Hepatocyte (in vitro differentiated cells): ENCODE measurements at regions not wholly inside any gene's neighbourhood (a gene's known extent, or its start where the extent isn't known, plus 50 kb on each side); places are given as distances from the start of the nearest gene placed in this dataset.

Source experiments
- DNase-seq: peaks from one replicate; pipeline ENCODE4 v3.0.0-alpha.2; 2016; ENCODE audit warnings: low spot score
- H2AFZ ChIP-seq: fragments of 200-600 bp; sonication (generic); 2 replicates; pipeline ENCODE4 v1.6.0; 2016; ENCODE audit warnings: antibody characterized with exemption, mild to moderate bottlenecking
- H3K27ac ChIP-seq: fragments of 200-600 bp; sonication (generic); 2 replicates; pipeline ENCODE4 v1.5.1; 2016; ENCODE audit warnings: mild to moderate bottlenecking
- H3K27me3 ChIP-seq: fragments of 200-600 bp; sonication (generic); 2 replicates; pipeline ENCODE4 v1.6.1; 2016
- H3K36me3 ChIP-seq: fragments of 200-600 bp; sonication (generic); replicated peaks from 2 replicates; pipeline ENCODE4 v1.5.1; 2016; ENCODE audit warnings: low read depth; ENCODE audit not compliant: insufficient read depth
- H3K4me1 ChIP-seq: fragments of 200-600 bp; sonication (generic); 2 replicates; pipeline ENCODE4 v1.5.1; 2016; ENCODE audit warnings: mild to moderate bottlenecking, moderate library complexity; ENCODE audit not compliant: insufficient read depth
- H3K4me2 ChIP-seq: fragments of 200-600 bp; sonication (generic); 2 replicates; pipeline ENCODE4 v1.6.0; 2016
- H3K4me3 ChIP-seq: fragments of 200-600 bp; sonication (generic); 2 replicates; pipeline ENCODE4 v1.5.1; 2016; ENCODE audit warnings: mild to moderate bottlenecking
- H3K79me2 ChIP-seq: fragments of 200-600 bp; sonication (generic); 2 replicates; pipeline ENCODE4 v1.6.0; 2017; ENCODE audit warnings: mild to moderate bottlenecking
- H3K9me2 ChIP-seq: fragments of 200-600 bp; sonication (generic); replicated peaks from 2 replicates; pipeline ENCODE4 v1.6.0; 2017; ENCODE audit warnings: mild to moderate bottlenecking; ENCODE audit not compliant: insufficient read depth
- H3K9me3 ChIP-seq: fragments of 200-600 bp; sonication (generic); 2 replicates; pipeline ENCODE4 v1.5.1; 2016; ENCODE audit warnings: low read depth, mild to moderate bottlenecking
- H4K20me1 ChIP-seq: fragments of 200-600 bp; sonication (generic); 2 replicates; pipeline ENCODE4 v1.6.0; 2016; ENCODE audit warnings: mild to moderate bottlenecking; ENCODE audit not compliant: insufficient read depth, poor library complexity, severe bottlenecking
- EZH2 ChIP-seq: fragments of 200-600 bp; sonication (generic); IDR thresholded peaks from 2 replicates; pipeline ENCODE4 v1.6.1; 2016; ENCODE audit warnings: antibody characterized with exemption, mild to moderate bottlenecking, borderline replicate concordance
- EZH2phosphoT487 ChIP-seq: fragments of 200-600 bp; sonication (generic); IDR thresholded peaks from one replicate; pipeline ENCODE4 v1.6.1; 2018; ENCODE audit warnings: antibody characterized with exemption, mild to moderate bottlenecking, low read depth, moderate library complexity; ENCODE audit not compliant: unreplicated experiment, severe bottlenecking
- WGBS: methylation state at CpG from one replicate; pipeline ENCODE4 v1.1.6; 2016; ENCODE audit warnings: low lambda C conversion rate; ENCODE audit errors: missing lambda C conversion rate; 5-methylcytosine and 5-hydroxymethylcytosine counted together
- TF ChIP-seq, protein P1 (sequence below): fragments of 200-600 bp; sonication (generic); IDR thresholded peaks from 2 replicates; pipeline ENCODE4 v1.5.1; 2016; ENCODE audit warnings: antibody characterized with exemption, mild to moderate bottlenecking; ENCODE audit not compliant: poor library complexity

DNA sequence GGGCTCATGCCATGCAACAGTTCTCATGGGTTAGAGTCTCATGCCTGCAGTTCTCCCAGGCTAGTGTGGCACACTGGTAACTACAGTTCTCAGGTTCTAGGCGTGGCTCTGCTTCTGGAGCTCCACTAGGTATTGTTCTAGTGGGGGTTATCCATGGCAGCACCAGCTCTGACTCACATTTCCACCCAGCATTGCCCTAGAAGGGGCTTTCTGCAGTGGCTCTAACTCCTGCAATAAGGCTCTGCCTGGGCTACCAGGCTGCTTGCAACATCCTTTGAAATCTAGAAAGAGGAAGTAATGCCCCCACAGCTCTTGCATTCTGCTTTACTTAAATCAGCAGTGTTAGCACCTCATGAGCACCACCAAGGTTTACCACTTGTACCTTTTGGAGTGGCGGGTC, 220.3 kb upstream of the ARID2 start:
- WGBS = 81% methylated on average over 2 of the region's 2 CpGs
- DNase-seq = no peak

DNA sequence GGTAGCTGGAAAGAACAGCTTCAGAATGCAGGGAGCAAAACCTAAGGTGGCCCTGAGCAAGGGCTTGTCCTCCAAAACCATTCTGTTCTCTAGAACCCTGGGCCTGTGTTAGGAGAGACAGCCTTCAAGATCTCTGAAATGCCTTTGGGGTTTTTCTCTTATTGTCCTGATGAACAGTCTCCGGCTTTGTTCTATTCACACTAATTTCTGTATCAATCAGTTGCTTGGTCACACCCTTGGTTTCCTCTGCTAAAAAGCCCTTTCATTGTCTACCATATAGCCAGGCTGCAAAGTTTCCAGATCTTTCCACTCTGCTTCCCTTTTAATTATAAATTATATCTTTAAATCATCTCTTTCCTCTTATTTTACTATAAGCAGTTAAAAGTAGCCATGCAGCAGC, 219.9 kb upstream of the ARID2 start:
- Histone ChIP-seq H3K36me3 (no peaks in the 10 kb centered on the region), H3K9me3 (no peaks in the 10 kb centered on the region), H3K27ac (no peak overlapping the region), H3K4me3 (no peak overlapping the region), H3K79me2 (no peaks in the 10 kb centered on the region), H3K4me1 (no peaks in the 10 kb centered on the region), H2AFZ (no peak overlapping the region), H3K4me2 (no peak overlapping the region), H4K20me1 (no peaks in the 10 kb centered on the region), H3K9me2 (no peaks in the 10 kb centered on the region), H3K27me3 (no peaks in the 10 kb centered on the region)
- TF ChIP-seq EZH2phosphoT487 (no peak), EZH2 (no peak)
- TF ChIP-seq, protein P1, sequence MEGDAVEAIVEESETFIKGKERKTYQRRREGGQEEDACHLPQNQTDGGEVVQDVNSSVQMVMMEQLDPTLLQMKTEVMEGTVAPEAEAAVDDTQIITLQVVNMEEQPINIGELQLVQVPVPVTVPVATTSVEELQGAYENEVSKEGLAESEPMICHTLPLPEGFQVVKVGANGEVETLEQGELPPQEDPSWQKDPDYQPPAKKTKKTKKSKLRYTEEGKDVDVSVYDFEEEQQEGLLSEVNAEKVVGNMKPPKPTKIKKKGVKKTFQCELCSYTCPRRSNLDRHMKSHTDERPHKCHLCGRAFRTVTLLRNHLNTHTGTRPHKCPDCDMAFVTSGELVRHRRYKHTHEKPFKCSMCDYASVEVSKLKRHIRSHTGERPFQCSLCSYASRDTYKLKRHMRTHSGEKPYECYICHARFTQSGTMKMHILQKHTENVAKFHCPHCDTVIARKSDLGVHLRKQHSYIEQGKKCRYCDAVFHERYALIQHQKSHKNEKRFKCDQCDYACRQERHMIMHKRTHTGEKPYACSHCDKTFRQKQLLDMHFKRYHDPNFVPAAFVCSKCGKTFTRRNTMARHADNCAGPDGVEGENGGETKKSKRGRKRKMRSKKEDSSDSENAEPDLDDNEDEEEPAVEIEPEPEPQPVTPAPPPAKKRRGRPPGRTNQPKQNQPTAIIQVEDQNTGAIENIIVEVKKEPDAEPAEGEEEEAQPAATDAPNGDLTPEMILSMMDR = no peak
- WGBS = 92% methylated on average over 1 of the region's 1 CpG
- DNase-seq = no peak

More for the DNA sequence above, 220.3 kb upstream of the ARID2 start:
- Histone ChIP-seq H3K79me2 (no peaks in the 10 kb centered on the region), H3K4me3 (no peak overlapping the region), H4K20me1 (no peaks in the 10 kb centered on the region), H2AFZ (no peak overlapping the region), H3K27ac (no peak overlapping the region), H3K36me3 (no peaks in the 10 kb centered on the region), H3K9me3 (no peaks in the 10 kb centered on the region), H3K27me3 (no peaks in the 10 kb centered on the region), H3K4me2 (no peak overlapping the region), H3K9me2 (no peaks in the 10 kb centered on the region), H3K4me1 (no peaks in the 10 kb centered on the region)
- TF ChIP-seq EZH2 (no peak), EZH2phosphoT487 (no peak)
- TF ChIP-seq, protein P1 = no peak

DNA sequence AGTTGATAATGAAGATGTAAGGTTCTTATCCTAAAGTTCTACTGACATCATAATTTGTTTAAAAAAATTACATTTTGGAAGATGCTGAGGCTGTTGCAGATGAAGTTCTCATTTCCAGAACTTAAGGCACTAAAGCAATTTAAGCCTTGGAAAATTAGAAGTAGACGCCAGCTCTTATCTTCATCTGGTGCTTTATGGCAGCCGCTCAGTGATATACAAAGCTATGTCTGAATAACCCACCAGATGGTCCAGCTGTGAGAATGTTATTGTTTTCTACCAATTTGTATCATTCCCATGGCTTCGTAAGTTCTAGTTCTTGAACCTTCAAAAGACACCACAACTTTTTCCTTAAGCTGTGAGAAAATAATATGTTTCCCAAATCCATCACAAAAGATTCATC, 212.1 kb upstream of the ARID2 start:
- no peak overlapping the region for H2AFZ ChIP-seq
- no peaks in the 10 kb centered on the region for H4K20me1 ChIP-seq
- H3K9me3 ChIP-seq = no peaks in the 10 kb centered on the region
- H3K4me1 ChIP-seq = no peaks in the 10 kb centered on the region
- H3K4me2 ChIP-seq = no peak overlapping the region
- no peaks in the 10 kb centered on the region for H3K9me2 ChIP-seq
- H3K36me3 ChIP-seq = no peaks in the 10 kb centered on the region
- no peak for TF ChIP-seq EZH2phosphoT487
- TF ChIP-seq EZH2 = no peak
- TF ChIP-seq, protein P1 = no peak
- H3K79me2 ChIP-seq = no peaks in the 10 kb centered on the region
- no peak overlapping the region for H3K4me3 ChIP-seq
- WGBS = 71% methylated on average over 3 of the region's 3 CpGs
- no peak for DNase-seq
- no peak overlapping the region for H3K27ac ChIP-seq
- no peaks in the 10 kb centered on the region for H3K27me3 ChIP-seq
